ENCODE measurements at regions not wholly inside any gene's neighbourhood (a gene's known extent, or its start where the extent isn't known, plus 50 kb on each side); places are given as distances from the start of the nearest gene placed in this dataset.
"Not testable (repeated sequence)": the region's sequence is repeated elsewhere in the genome, so short reads cannot be mapped to it uniquely, and the experiment has no call there.

GRCh38 chr6:88443554-88443953, 277.4 kb upstream of the CNR1 start:
- no peak overlapping the region for H3K4me3 ChIP-seq (replicated peaks; ENCODE audit: low read depth, low read length)
- TF ChIP-seq CTCF (IDR thresholded peaks at IDR 0.05; ENCODE audit: low read length, missing control alignments), result no peak
- no peak for DNase-seq (ENCODE audit: low read depth)

GRCh38 chr6:88442737-88443136, 276.6 kb upstream of the CNR1 start:
- DNase-seq (ENCODE audit: low read depth), result no peak
- no peak for TF ChIP-seq CTCF (IDR thresholded peaks at IDR 0.05; ENCODE audit: low read length, missing control alignments)
- H3K4me3 ChIP-seq (replicated peaks; ENCODE audit: low read depth, low read length), result no peak overlapping the region

- H3K4me3 ChIP-seq (replicated peaks; ENCODE audit: low read depth, low read length), result no peak overlapping the region
- no peak for DNase-seq (ENCODE audit: low read depth)
- no peak for TF ChIP-seq CTCF (IDR thresholded peaks at IDR 0.05; ENCODE audit: low read length, missing control alignments)
These were observed 275.2 kb upstream of the CNR1 start for GRCh38 chr6:88441346-88441745.

GRCh38 chr6:88428068-88428467, 261.9 kb upstream of the CNR1 start:
- no peak for DNase-seq (ENCODE audit: low read depth)
- TF ChIP-seq CTCF (IDR thresholded peaks at IDR 0.05; ENCODE audit: low read length, missing control alignments), result no peak
- no peak overlapping the region for H3K4me3 ChIP-seq (replicated peaks; ENCODE audit: low read depth, low read length)

- DNase-seq (ENCODE audit: low read depth), result no peak
- H3K4me3 ChIP-seq (replicated peaks; ENCODE audit: low read depth, low read length), result no peak overlapping the region
- TF ChIP-seq CTCF (IDR thresholded peaks at IDR 0.05; ENCODE audit: low read length, missing control alignments), result no peak
These were observed 259.9 kb upstream of the CNR1 start for GRCh38 chr6:88426005-88426404.

- no peak for TF ChIP-seq CTCF (IDR thresholded peaks at IDR 0.05; ENCODE audit: low read length, missing control alignments)
- DNase-seq (ENCODE audit: low read depth), result no peak
- no peak overlapping the region for H3K4me3 ChIP-seq (replicated peaks; ENCODE audit: low read depth, low read length)
These were observed 256.7 kb upstream of the CNR1 start for GRCh38 chr6:88422831-88423230.

- H3K4me3 ChIP-seq (replicated peaks; ENCODE audit: low read depth, low read length); DNase-seq (ENCODE audit: low read depth): not testable (repeated sequence)
These were observed 254.9 kb upstream of the CNR1 start for GRCh38 chr6:88420967-88421488.

GRCh38 chr6:88418921-88419810, 253.0 kb upstream of the CNR1 start:
- not testable (repeated sequence) for DNase-seq (ENCODE audit: low read depth); H3K4me3 ChIP-seq (replicated peaks; ENCODE audit: low read depth, low read length)

- not testable (repeated sequence) for DNase-seq (ENCODE audit: low read depth); H3K4me3 ChIP-seq (replicated peaks; ENCODE audit: low read depth, low read length)
These were observed 251.2 kb upstream of the CNR1 start for GRCh38 chr6:88417361-88417760.
